Fibroblast of skin of scalp (primary cell): ENCODE measurements at regions not wholly inside any gene's neighbourhood (a gene's known extent, or its start where the extent isn't known, plus 50 kb on each side); places are given as distances from the start of the nearest gene placed in this dataset.
A peak's percentile ranks its signal among the peaks of the same experiment; 100 is the strongest.

Experiments used
- DNase-seq: peaks from one replicate; pipeline ENCODE4 v3.0.0-alpha.2; 2013

DNA sequence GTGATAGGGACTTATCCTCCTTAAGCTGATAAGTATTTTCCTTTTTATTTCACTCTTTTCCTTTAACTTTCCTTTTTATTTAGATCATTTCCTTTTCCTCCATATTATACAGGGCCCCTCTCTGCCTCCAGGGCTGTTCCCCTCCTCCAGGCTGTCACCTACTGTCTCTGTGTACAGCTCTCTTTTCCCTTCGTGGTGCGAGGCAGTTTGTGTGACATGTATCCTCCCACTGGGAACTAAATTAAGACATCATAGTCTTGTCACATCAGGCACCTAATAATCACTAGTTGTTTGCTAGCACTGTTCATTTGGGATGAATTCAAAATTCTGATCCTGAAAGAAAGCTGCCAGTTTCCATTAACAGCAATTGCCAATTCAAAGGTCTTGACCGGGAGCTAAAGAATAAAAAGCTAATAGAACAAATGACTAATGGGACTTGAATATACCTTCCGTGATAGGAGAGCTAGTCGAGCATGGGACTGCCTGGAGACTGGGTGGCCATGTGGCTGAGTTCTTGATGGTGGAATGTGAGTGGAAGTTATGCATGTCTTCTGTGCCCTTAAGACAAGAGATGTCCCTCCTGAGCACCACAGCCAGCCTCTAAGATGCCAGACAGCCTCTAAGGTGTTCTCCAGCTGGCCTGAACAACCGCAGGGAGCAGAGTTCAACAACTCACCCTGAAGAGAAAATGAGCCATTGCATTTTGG lies 77.7 kb upstream of the LRRC55 start:
- DNase-seq = no peak

DNA sequence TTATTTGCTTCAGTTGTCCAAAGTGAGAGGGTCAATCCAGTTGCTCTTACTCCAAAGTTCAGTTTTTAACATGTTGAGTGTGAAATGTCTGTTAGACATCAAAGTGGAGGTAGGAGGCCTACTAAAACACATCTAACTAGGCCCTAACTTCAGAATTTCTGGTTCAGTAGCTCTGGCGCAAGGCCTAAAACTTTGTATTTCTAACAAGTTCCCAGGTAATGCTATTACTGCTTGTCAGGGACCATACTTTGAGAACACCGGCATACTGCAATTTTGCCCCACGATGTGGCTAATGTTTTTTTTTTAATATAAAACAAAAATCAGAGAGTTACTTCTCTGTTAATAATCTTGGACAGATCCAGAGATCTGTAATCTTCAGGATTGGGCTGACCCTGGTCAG lies 72.4 kb upstream of the LRRC55 start:
- no peak for DNase-seq

DNA sequence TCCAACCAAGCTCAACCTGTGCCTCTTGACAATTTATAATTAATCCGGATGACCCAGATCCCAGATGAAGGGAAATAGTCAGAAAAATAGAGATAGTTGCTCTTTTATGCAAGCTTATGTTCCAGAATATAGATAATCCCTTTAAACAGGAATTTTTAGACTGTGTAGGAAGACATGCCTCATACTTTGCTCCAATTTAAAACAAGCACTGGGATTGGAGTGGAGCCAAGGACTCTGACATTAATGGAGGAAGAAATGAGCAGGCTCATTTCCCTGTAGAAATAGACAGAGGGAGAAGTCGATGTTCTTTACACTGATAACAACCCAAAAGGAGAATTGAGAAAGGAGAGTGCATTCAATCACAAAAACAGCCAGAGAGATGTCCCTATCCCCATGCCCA lies 70.1 kb upstream of the LRRC55 start:
- no peak for DNase-seq

DNA sequence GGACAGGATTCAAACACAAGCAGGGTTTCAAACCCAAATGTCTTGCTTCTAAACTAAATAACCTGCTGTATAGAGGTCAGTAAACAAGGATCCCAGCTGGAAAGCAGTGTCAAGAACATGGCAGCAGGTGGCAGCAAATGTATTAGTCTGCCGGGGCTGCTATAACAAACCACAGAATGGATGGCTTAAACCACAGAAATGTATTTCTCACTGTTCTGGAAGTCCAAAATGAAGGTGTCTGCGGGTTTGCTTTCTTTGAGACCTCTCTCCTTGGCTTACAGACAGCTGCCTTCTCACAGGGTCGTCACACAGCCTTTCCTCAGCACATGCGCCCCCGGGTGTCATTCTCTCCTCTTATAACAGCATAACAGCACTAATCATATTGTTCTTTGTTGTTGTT lies 65.1 kb upstream of the LRRC55 start:
- peak; percentile 71 for DNase-seq

DNA sequence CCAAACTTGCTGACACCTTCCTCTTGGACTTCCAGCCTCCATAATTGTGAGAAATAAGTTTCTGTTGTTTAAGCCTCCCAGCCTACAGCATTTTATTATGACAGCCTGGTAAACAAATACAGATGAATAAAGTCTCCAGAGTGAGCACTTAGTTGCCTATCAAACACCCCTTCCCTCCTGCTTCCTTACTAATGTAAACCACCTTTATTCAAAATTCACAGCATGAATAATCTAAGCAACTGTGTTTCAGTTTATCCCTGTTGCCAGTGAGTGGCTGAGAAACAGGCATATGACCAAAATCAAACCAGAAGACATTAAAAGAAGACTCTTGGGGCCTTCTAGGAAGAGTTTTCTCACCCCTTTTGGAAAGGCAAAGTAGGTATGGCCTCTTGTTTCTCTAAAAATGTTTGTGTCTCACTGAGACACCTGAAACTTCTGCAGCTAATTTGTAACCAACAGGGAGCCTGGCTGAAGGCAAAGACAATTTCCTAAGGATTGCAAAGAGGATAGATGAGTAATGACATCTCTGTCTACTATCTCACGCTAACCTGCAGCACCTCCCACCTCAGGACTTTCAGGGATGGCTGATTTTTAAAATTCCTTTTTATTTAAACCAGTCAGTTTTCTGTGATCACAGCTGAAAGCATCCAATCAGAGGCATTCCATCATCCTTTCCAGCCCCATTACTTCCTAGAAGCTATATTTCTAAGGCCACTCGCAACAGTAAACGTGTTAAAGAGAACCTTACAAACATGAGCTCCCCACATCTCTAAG lies 61.4 kb upstream of the LRRC55 start:
- no peak for DNase-seq

DNA sequence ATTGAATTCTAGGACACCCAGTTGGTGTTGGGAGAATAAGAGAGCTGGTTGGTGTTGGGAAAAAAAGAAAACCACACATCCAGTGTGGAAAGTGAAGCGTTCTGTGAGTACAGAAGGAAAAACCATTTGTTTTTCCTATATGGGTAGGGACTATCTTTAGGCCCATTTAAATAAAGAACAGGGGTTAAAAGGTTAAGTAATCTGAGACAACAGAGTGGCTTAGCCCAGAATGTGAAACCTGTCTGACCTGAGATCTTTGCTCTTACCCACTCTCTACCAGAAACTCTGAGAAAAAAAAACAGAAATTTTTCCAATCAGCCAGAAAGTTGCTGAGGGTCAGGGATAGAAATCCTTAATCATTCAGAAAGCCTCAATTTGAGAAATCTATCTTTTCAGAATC lies 59.8 kb upstream of the LRRC55 start:
- DNase-seq = no peak

DNA sequence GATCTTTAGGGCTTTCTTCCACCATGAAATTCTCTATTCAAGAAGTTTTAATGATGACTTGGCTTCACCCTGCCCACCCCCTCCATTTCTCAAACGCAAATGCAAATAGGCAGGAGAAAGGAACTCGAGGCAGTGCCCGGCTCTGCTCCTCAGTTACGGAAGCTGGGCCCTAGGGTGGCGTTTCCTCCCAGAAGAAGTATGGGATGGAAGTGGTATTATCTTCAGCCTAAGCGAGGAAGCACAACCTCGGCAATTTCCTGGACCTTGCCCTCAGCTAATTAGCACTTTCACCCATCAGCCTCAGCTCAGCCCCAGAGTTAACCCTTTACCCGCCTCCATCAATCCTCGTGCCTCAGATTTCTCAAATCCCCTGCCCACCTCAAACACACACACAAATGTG lies 58.2 kb upstream of the LRRC55 start:
- DNase-seq = no peak

DNA sequence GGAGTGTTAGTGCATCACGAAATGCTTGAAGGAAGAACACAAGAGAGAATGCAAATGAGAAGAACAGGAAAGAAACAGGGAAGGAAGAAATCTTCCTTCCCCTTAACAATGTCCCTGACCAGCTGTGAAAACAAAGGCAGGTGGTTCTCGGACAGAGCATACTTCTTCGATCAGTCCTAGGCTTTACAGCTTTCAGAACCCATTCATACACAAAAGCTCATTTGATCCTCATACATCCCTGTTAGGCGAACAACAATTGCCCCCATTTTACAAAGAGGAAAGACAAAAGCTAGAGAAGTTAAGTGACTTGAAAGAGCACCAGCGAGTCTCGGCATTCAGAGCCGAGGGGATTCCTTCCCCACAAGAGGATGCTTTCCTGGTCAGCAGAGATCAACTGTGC lies 57.2 kb upstream of the LRRC55 start:
- DNase-seq = no peak

DNA sequence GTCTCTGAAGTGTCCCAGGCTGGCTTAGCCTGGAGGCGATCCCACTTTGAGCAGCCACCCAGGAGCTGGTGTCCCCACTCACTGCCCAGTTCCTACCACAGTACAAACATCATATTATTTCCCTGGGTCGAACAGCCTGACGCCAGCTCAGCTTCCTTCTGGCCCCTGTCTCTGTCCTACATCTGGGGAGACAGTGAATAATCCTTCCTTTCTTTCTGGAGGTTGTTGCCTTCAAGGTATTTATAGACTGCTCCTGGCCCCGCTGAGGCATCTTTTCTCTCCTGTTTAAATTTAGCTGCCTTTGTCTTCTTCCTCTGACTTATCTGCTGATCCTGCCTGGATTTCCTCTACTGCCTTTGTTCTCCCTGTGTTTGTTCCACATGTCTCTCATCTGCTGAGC lies 56.8 kb upstream of the LRRC55 start:
- DNase-seq = no peak

DNA sequence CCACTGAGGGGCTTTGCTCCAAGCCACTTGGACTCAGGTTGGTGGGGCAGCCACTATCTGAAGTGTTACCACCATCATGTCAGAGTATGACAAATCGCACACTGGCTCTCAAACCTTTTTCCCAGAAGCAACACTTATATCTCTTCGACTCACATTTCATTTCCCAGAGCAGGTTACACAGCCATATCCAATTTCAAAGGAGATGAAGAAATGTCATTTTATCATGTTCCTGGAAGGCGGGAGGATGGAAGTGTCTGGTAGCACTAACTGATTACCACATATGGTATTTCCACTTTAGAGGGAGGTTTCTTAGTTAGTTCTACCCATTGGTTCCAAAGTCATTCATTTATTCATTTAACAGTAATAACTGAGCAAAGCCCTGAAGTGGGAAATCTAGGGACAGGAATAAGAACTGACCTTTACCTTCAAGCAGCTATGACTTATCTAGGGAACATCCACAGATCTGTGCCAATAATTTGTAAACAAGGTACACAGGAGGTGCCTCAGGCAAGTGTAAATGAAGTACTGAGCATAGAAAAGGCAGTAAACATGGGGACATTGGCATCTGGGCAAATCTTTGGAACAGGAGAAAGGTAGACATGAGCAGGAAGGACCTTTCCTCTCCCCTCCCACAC lies 54.9 kb upstream of the LRRC55 start:
- no peak for DNase-seq

DNA sequence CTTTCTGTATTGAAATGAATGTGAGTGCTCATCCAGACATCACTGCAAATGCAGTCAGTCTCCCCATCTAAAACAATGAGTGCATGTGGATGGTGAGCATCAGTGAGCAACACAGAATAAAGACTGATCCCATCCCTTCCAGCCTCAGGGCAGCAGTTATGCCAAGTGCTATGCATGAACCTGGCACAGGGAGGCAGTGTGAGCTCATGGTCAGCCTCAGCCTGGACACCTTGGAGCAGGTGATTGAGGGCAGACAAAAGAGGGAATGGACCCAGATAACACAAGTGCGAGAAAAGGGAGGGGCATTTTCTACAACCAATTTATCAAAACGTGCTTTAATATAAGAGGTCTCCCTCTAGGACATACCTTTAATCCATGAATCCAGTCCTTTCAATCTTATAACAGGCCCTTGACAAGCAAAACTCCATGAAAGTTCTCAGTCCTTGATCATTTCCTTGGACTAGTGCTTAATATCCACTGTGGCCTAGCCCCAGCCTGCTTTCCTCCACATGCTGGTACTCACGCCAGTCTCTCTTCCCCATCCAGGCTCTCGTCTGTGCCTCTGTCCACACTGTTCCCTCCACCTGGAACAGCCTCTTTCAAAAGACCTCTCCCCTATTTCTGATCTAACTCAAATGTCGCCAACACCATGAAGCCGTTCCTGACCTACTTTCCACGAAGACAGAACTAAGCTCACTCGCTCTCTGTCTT lies 50.5 kb upstream of the LRRC55 start:
- DNase-seq = peak; percentile 7
